PC-9 (cell line): ENCODE measurements at regions not wholly inside any gene's neighbourhood (a gene's known extent, or its start where the extent isn't known, plus 50 kb on each side); places are given as distances from the start of the nearest gene placed in this dataset.

Source experiments
- EZH2 ChIP-seq: fragments of 200-600 bp; sonication (generic); IDR thresholded peaks from 2 replicates; pipeline ENCODE4 v1.8.0; 2017; ENCODE audit warnings: antibody characterized with exemption, low read depth
- TF ChIP-seq, protein P1 (sequence below): fragments of 200-600 bp; sonication (generic); conservative IDR thresholded peaks from 2 replicates; pipeline ENCODE4 v1.6.1; 2017; ENCODE audit warnings: mixed run types, antibody characterized with exemption, mild to moderate bottlenecking, moderate library complexity

GRCh38 chr9:96158909-96159575 is 142.9 kb downstream of the HSD17B3 start:
- TF ChIP-seq, protein P1, sequence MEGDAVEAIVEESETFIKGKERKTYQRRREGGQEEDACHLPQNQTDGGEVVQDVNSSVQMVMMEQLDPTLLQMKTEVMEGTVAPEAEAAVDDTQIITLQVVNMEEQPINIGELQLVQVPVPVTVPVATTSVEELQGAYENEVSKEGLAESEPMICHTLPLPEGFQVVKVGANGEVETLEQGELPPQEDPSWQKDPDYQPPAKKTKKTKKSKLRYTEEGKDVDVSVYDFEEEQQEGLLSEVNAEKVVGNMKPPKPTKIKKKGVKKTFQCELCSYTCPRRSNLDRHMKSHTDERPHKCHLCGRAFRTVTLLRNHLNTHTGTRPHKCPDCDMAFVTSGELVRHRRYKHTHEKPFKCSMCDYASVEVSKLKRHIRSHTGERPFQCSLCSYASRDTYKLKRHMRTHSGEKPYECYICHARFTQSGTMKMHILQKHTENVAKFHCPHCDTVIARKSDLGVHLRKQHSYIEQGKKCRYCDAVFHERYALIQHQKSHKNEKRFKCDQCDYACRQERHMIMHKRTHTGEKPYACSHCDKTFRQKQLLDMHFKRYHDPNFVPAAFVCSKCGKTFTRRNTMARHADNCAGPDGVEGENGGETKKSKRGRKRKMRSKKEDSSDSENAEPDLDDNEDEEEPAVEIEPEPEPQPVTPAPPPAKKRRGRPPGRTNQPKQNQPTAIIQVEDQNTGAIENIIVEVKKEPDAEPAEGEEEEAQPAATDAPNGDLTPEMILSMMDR: no peak
- TF ChIP-seq EZH2: no peak
